ENCODE measurements at regions not wholly inside any gene's neighbourhood (a gene's known extent, or its start where the extent isn't known, plus 50 kb on each side); places are given as distances from the start of the nearest gene placed in this dataset.

GRCh38 chr5:133820507-133820906 is 147.9 kb downstream of the C5orf15 start:
- Histone ChIP-seq H3K9me3 (no peaks in the 10 kb centered on the region), H3K36me3 (no peaks in the 10 kb centered on the region), H3K4me1 (peaks cover 0 to 3% (median 0%) of the 10 kb centered on the region in 4 donors), H3K4me3 (no peak overlapping the region), H3K27ac (no peak overlapping the region), H3K27me3 (peaks cover 5% of the 10 kb centered on the region)
- TF ChIP-seq CTCF (IDR thresholded peaks at IDR 0.05) (no peak), POLR2AphosphoS5 (IDR thresholded peaks at IDR 0.05) (no peak), POLR2A (IDR thresholded peaks at IDR 0.05) (no peak), EP300 (IDR thresholded peaks at IDR 0.05; ENCODE audit: low read depth) (no peak)
- 60 to 74% methylated on average over 2 to 3 of the region's 3 CpGs for WGBS, 2 donors (ENCODE audit: low coverage in 1 of 2)
- in situ Hi-C loops (cut with MboI; ENCODE audit: low pct_ligation_motif_present in 1 of 4, low pct_unique_long_range_greater_than_20kb in 1 of 4, low sequenced_read_pairs in 3 of 4), result no loop called here
- DNase-seq, result no peak
- intact Hi-C loops (cut with DNase I; ENCODE audit: low total_unique reads), result no loop called here

DNA sequence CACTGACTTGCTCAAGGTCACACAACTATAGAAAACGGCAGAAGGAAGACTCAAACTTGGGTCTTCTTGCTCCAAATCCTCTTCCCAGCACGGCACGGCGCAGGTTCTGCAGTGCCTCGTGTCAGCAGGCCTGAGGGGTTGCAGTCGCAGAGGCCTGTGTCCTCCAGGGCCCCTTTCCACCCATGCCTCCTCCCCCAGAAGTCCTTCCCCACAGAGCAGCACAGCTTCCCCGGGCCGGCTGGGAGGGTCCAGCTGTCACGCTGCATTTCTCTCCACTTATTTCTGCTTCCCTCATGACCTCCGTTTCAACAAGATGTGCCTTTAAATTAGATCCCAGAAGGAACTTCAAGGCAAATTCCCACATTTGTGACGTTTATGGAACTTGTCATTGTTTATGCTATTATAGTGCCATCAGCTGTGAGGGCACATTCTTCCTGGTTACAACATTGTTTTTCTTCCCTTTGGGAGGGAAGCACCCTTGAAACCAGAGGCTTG is 148.4 kb downstream of the C5orf15 start:
- Histone ChIP-seq H3K27ac (no peak overlapping the region), H3K4me3 (no peak overlapping the region), H3K9me3 (no peaks in the 10 kb centered on the region), H3K4me1 (peaks cover 0 to 3% (median 0%) of the 10 kb centered on the region in 4 donors), H3K36me3 (no peaks in the 10 kb centered on the region), H3K27me3 (peaks cover 5% of the 10 kb centered on the region)
- 50% methylated on average over 11 of the region's 11 CpGs; no CpG with 5 or more reads in 1 of the 2 donors for WGBS, 2 donors (ENCODE audit: low coverage in 1 of 2)
- TF ChIP-seq CTCF (IDR thresholded peaks at IDR 0.05) (no peak), POLR2A (IDR thresholded peaks at IDR 0.05) (no peak), EP300 (IDR thresholded peaks at IDR 0.05; ENCODE audit: low read depth) (no peak), POLR2AphosphoS5 (IDR thresholded peaks at IDR 0.05) (no peak)
- intact Hi-C loops (cut with DNase I; ENCODE audit: low total_unique reads), result no loop called here
- in situ Hi-C loops (cut with MboI; ENCODE audit: low pct_ligation_motif_present in 1 of 4, low pct_unique_long_range_greater_than_20kb in 1 of 4, low sequenced_read_pairs in 3 of 4), result no loop called here
- no peak for DNase-seq

- Histone ChIP-seq H3K4me1 (peaks cover 0 to 3% (median 0%) of the 10 kb centered on the region in 4 donors), H3K27ac (no peak overlapping the region), H3K36me3 (no peaks in the 10 kb centered on the region), H3K9me3 (no peaks in the 10 kb centered on the region), H3K27me3 (peaks cover 10% of the 10 kb centered on the region), H3K4me3 (no peak overlapping the region)
- DNase-seq, result no peak
- 76% methylated on average over 4 to 12 of the region's 12 CpGs for WGBS, 2 donors (ENCODE audit: low coverage in 1 of 2)
- intact Hi-C loops (cut with DNase I; ENCODE audit: low total_unique reads), result no loop called here
- TF ChIP-seq CTCF (IDR thresholded peaks at IDR 0.05) (no peak), POLR2AphosphoS5 (IDR thresholded peaks at IDR 0.05) (no peak), POLR2A (IDR thresholded peaks at IDR 0.05) (no peak), EP300 (IDR thresholded peaks at IDR 0.05; ENCODE audit: low read depth) (no peak)
- in situ Hi-C loops (cut with MboI; ENCODE audit: low pct_ligation_motif_present in 1 of 4, low pct_unique_long_range_greater_than_20kb in 1 of 4, low sequenced_read_pairs in 3 of 4), result no loop called here
Measured at GRCh38 chr5:133818869-133819600, 149.4 kb downstream of the C5orf15 start.

DNA sequence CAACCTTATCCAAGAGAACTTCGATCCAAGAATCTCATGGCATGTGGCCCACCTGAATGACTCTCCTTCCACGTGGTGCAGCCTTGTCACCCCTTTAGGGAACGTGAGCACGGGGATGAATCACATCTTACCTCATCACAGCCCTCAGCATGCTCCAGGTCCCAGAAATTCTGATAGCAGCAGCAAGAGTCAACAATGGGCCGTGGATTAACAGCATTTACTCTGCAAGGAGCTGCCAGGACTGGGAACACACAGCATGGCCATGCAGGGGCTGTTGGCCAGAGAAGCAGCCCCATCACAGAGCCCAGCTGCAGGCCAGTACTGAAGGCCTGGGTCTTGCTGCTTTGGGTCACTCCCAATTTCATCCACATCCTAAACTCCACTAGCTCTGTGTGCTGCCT is 150.4 kb downstream of the C5orf15 start:
- intact Hi-C loops (cut with DNase I; ENCODE audit: low total_unique reads) (no loop called here), in situ Hi-C loops (cut with MboI; ENCODE audit: low pct_ligation_motif_present in 1 of 4, low pct_unique_long_range_greater_than_20kb in 1 of 4, low sequenced_read_pairs in 3 of 4) (no loop called here)
- 35% methylated on average over 5 of the region's 5 CpGs; no CpG with 5 or more reads in 1 of the 2 donors for WGBS, 2 donors (ENCODE audit: low coverage in 1 of 2)
- peaks cover 0 to 3% (median 0%) of the 10 kb centered on the region in 4 donors for H3K4me1 ChIP-seq
- no peaks in the 10 kb centered on the region for H3K9me3 ChIP-seq
- no peak overlapping the region for H3K4me3 ChIP-seq
- no peak for DNase-seq
- H3K27ac ChIP-seq, result no peak overlapping the region
- TF ChIP-seq POLR2A (IDR thresholded peaks at IDR 0.05), result no peak
- no peak for TF ChIP-seq POLR2AphosphoS5 (IDR thresholded peaks at IDR 0.05)
- TF ChIP-seq EP300 (IDR thresholded peaks at IDR 0.05; ENCODE audit: low read depth), result no peak
- no peak for TF ChIP-seq CTCF (IDR thresholded peaks at IDR 0.05)
- H3K36me3 ChIP-seq, result no peaks in the 10 kb centered on the region
- peaks cover 17% of the 10 kb centered on the region for H3K27me3 ChIP-seq
